Stimulated activated CD8-positive, alpha-beta memory T cell treated with anti-CD3 and anti-CD28 coated beads, Interleukin-4, amount 100 ng/mL, for 4 hours (primary cell): ENCODE measurements at regions not wholly inside any gene's neighbourhood (a gene's known extent, or its start where the extent isn't known, plus 50 kb on each side); places are given as distances from the start of the nearest gene placed in this dataset.

Experiments used
- DNase-seq, 2 donors: peaks; one replicate each; pipeline ENCODE4 v3.0.0-alpha.2; 2020; ENCODE audit warnings: low read depth in 2 of 2, low spot score in 1 of 2

DNA sequence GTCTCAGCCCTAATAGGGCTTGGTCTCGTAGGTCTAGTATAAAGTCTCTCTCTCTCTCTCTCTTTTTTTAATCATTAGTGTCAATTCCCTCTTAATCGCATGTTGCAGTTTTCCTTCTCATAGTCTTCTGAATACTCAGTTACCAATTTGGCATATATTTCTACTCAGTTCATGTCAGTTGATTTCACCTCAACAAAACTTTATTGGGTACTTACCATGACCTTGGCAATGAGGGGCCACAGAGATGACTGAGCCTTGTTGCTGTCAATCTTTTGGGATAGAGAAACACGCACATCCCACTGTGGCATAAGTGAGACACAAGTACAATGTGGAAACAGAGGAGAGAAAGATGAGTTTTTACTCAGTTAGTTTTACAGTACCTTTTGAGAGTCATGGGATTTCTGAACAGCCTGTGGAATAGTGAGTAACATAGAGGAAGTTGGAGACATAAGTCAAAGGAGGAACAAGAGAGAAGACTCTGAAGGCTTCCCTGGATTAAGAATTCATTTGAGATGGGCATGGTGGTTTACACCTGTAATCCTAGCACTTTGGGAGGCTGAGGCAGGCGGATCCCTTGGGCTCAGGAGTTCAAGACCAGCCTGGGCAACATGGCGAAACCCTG is 150.2 kb upstream of the CBLB start:
- DNase-seq, result no peak

DNA sequence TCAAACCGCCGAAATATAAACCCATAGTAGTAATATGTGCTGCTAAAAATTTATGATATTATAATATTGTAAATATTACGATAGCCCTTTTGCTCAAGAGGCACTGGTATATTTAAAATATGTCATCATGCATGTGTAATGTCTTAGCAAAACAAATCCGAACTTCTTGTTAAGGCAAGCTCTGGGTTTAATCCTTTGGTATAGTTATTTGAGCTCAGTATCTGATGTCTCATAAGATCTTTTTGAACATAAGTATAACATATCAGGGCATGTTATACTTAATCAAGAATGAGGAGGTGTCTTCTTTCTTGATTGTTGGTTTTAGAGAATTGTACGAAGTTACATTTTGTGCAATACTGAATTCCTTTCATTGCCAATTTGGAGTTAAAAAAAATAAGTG is 154.1 kb upstream of the CBLB start:
- no peak for DNase-seq

DNA sequence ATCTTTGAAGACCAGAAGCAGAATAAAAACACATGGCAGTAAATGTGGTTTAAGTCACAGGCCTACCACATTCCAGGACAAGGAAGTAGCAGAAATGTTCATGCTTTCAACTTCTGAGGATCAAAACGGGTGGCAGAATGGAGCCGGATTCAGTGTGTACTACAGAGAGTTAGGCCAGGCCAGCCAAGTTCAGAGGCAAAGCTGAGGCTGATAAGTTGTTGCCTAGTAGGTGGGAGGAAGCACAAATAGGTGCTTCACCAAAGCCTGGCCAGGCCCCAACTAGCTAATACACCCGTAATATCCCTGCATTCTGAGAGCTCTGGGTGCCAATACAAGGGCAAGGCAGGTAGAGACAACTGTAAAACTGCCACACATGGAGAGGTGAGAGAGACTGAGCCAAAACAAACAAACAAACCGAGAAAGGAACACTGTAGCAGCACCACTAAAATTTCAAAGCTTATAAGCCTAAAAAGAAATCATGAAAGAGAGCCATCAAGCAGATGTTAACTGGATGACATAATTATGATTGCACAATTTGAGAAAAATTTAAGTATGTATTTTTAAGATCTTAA is 156.4 kb upstream of the CBLB start:
- no peak for DNase-seq

DNA sequence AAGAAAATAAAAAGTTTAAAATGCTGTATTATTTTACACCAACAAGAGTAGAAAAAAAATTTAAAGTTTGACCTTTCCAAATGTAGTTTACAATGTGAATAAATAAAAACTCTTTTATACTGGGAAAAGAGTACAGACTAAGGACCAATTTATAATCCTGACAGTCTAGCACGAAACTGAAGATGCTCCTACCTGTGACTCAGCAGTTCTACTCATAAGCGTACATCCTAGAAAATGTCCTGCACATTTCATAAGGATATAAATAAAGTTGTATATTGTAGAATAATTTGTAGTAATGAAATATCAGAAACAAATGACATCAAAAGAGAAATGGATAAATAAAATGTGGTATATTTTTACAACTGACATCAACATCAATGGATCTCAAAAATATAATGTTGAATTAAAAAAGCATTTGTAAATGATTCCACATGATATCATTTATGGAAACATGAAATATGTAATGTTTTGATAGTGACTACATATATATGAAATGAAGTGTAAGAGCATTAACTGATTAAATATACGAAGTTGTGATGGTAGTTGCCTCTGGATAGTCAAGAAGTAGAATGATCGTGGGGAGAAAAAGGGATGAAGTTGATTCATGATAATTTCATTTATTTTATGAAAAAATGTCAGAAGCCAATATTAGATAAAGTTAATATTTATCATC is 161.3 kb upstream of the CBLB start:
- no peak for DNase-seq

DNA sequence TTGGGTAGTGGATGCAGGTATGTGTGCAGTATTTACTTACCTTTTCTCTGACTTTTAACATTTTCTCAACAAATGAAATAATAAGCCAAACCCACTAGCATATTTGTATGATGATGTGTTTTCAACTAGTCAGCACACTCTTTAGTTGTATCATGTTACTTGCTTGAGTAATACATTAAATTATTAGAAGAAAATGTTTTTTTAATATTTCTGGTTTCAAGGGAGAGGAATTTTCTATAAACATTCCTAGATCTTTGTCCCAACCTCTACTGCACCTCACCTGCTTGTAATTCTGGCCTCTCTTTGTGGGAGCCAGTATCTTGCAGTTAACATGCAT is 161.8 kb upstream of the CBLB start:
- no peak for DNase-seq

DNA sequence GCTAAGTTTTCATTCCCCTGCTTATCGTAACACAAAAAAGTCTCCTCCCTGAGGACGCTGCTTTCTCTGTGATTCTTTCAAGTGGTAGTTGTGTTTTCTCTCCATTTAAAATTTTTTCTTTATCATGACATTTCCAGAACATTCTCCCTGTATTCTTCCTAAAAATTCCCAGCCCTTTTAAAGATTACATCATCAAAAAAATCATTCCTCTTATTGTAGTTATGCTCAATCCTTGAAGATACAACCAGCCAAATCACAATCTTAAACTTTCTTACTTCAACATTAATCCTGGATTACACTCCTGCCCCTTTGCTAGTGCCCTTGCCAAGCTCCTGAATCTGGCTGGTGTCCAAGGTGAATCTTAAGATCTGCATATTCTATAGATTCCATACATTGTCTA is 163.7 kb upstream of the CBLB start:
- no peak for DNase-seq

DNA sequence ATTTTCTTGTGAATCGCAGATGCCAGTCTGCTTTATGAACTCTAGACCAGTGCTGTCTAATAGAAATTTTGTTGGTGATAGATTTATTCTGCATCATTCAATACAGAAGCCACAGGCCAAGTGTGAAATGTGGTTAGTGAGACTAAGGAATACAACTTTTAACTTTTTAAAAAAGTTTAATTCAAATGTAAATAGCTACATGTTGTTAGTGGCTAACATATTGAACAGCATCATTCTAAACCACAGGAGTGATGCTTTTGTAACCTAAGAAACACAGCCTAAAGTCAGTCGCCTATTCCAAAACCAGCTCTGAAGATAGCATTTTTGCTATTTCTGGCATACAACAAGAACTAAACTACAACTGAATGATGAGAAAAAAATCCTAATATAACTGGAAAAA is 164.8 kb upstream of the CBLB start:
- DNase-seq, result no peak

DNA sequence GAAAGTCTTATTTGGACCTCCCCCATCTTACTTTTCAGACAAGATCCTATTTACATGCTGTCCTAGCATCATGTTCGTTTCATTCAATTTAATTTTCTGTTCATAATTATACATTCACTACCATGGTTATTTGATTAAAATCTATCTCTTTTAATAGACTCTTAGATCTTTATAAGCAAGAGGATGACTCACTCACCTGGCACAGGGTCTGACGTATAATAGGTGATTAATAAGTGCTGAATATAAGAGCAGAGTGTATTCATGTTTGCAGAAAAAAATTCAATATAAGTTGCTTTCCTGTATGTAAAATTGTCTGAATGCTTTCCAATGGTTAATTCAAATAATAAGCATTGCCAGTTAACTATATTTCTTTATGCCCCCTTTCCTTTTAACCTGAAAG is 165.5 kb upstream of the CBLB start:
- no peak for DNase-seq

DNA sequence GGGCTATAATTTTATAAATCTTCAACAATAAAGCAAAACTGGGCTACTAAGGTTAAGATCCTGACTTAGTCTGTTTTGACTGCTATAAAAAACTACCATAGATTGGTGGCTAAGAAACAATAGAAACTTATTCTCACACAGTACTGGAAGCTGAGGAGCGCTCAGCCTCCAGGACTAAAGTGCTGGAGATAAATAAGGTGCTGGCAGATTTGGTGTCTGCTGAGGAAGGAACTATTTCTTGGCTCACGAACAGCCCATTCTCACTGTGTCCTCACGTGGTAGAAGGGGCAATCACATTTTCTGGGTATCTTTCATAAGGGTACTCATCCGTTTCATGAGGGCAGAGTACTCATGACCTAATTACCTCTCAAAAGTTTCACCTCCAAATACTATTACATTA is 166.8 kb upstream of the CBLB start:
- no peak for DNase-seq

DNA sequence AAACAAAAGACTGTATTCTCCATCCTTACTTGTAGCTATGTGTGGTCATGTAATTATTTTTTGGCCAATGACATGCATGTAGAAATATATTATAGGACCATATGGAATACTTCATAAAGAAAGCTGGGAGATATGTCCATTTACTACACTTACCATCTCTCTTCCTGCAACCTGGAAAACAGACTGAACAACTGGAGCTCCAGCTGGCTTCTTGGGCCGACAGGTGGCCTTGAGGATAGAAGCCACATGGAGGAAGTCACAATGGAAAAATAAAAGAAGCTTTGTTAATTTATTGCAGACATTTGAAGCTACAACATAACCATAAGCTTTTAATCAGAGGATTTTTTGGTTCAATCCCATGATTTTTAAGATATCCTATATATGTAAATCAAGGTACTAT is 167.9 kb upstream of the CBLB start:
- no peak for DNase-seq

DNA sequence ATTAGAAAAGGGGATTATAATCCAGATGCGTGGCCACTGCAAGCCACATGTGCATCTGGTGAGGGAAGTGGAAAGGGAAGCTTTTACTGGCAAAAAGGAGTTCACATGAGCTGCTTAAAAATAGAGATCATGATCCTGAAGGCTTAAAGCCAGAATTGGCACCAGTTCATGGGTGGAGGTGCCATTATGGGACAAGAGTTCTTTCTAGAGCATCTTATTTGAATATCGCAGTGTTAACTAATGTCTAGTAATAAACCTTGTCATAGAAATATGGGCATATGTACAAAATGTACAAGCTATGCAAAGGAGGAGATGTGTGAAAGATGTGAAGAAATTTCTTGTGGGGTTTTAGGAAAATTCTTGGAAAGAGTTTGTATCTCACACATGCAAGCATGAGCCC is 178.4 kb upstream of the CBLB start:
- no peak for DNase-seq

DNA sequence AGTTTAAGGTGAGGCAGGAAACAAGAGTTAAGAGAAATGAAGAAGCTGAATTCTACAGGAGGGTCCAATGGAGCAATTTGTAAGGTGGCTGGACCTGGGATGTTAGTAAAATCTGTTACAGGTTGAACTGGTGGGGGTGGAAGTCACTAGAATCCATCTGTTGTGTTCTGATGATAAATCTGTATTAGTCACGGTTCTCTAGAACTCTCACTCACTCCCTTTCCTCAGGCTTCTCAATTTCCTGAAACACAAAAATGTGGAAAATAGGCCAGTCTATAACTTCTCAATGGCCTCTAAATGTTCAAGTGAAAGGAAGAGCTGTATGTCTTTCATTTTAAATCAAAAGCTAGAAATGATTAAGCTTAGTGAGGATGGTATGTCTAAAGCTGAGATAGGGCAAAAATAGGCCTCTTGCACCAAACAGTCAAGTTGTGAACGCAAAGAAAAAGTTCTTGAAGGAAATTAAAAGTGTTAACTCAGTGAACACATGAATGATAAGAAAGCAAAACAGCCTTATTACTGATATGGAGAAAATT is 180.2 kb upstream of the CBLB start:
- no peak for DNase-seq

DNA sequence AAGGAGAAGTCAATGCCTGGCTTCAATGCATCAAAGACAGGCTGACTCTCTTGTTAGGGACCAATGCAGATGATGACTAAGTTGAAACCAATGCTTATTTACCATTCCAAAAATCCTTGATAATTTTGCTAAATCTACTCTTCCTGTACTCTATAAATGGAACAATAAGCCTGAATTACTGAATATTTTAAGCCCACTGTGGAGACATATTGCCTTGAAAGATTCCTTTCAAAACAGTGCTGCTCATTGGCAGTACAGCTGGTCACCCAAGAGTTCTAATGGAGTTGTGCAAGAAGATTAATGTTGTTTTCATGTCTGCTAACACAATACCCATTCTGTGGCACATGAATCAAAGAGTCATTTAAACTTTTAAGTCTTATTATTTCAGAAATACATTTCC is 181.0 kb upstream of the CBLB start:
- DNase-seq, result no peak

DNA sequence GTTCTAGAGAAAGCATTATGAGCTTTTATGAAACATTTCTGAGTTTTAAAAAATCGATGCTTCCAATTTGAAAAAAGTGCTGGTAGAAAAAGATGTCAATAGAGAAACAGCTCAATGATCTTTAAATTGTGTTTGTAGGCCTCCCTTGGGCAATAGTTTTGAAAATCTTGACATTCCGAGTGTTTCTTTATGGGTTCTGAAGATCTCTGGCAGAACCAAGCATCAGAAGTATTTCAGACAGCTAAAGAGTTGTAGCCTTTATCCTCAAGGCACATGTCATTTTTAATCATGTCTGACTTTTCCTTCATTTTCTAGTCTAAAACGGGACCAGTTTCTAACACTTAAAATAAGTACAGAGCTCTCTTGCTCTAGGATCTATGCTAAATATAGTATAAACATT is 188.1 kb upstream of the CBLB start:
- DNase-seq, result no peak

DNA sequence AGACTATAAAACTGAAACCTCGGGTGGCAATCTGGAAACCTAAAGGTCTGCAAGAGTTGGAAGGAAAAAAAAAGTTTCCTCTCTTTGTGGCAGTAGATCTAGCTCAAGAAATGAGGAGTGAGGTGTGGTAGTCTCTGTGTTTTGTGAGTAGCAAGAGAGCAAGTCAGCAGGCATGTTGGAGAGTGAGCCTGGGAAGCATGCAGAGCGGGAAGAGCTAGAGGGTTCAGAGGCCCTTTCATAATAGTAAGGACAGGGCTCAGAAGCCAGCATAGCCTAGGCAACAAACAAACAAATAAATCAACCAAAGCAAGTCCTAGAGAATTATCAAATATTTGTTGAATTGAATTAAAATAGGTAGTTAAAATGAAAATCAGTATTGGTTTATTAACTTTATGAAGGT is 189.7 kb upstream of the CBLB start:
- DNase-seq, result no peak

DNA sequence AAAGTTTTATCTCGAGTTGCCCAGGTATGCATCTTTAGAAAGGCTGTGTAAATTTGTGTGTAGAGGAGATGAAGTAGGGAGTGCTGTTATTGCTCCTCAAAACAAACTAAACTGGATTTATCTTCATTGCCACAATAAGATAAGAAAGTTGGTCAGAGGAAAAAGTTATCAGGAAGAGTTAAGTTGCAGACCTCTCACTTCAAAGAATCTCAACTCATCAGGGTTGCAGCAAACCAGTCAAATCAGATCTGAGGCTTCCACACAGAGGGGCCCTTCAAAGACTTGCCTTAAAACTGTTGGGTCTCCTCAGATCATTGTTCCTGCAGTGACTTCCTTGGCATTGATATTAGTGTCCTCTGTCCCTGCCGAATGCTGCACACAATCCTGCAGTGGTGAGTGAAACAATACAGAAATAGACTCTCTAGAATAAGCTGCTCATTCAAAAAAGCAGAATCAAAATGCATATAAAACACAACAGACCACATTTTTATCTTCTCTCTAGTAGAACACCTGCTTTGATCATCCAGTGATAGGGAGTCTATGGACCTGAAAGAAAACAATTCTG is 191.2 kb upstream of the CBLB start:
- no peak for DNase-seq

DNA sequence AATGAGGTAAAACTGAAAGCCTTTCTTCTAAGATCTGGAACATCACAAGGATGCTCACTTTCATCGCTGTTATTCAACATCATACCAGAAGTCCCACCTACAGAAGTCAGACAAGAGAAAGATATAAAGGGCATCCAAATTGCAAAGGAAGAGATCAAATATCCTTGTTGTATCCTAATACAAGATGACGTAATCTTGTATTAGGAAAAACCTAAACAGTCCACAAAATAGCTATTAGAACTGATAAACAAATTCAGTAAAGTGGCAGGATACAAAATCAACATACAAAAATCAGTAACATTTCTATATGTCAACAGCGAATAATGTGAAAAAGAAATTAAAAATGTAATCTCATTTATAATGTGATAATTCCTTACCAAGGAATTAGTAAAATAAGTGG is 195.1 kb upstream of the CBLB start:
- DNase-seq, result no peak

DNA sequence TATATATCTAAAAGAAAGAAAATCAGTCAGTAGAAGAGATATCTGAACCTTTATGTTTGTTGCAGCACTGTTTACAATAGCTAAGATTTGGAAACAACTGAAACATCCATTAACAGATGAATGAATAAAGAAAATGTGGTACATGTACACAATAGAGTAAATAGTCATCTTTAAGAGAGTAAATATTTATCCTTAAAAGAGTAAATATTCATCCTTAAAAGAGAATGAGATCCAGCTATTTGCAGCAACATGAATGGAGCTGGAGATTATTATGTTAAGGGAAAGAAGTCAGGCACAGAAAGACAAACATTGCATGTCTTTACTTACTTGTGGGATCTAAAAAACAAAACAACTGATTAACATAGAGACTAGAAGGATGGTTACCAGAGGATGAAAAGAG is 197.0 kb upstream of the CBLB start:
- DNase-seq, result no peak

DNA sequence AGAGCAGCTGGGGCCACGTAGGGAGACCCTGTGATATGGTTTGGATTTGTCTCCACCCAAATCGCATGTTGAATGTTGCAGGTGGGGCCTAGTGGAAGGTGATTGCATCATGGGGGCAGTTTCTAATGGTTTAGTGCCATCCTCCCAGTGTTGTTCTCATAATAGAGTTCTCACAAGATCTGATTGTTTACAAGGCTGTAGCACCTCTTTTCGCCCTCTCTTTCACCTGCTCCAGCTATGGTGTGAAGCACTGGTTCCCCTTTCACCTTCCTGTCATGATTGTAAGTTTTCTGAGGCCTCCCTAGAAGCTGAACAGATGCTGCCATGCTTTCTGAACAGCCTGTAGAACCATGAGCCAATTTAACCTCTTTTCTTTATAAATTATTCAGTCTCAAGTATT is 198.9 kb upstream of the CBLB start:
- no peak for DNase-seq

DNA sequence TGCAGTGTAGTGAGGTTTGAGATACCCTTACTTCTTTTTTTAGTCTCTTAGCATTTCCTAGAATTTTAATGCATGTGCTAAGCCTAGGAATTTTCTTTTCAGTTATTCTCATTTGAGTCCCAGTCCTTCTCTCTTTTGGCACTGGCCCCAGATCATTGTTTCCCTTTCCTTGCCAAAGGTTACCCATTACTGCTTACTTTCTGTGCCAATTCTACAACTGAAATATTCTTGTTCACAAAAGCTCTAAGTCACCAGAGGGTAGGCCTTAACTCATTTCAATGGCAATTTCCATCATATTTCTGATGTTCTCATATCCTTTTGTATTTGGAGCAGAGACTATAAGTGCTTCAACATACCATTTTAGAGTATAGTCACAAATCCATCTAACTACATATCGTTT is 199.6 kb upstream of the CBLB start:
- no peak for DNase-seq

DNA sequence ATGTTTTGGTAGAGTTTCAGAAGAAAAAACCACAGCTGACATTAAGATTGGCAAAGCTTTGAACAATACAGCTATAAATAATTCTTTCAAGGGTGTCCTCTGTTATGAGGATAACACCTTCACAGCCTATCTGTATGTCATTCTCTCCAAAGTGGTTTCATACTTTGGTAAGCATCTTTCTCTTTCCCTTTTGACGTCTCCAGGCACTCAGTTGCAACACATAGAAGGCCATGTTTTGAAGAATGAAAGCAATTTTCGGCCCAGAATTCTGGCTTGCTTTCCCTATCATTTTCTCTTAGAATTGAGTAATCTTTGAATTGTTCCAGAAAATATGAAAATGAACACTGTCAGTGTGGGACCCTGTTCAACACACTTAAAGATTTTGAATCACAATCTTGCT is 200.0 kb upstream of the CBLB start:
- DNase-seq, result no peak

DNA sequence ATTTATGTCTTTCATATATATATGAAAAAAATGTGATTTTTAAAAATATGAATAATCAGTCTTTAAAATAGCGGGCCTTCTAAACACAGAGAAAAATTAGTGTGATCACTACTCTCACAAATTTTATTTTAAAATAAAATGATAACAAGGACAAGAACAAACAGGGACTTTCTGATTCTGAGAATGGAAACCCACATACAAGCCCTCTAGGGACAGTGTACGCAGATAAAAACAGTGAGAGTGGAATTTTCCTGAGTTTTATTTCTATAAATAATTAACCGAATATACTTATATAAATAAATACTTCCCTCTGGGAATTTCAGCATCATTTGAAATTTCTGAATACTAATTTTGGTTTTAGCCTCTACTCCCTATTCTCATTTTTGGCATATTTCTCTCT is 201.4 kb upstream of the CBLB start:
- DNase-seq, result no peak

DNA sequence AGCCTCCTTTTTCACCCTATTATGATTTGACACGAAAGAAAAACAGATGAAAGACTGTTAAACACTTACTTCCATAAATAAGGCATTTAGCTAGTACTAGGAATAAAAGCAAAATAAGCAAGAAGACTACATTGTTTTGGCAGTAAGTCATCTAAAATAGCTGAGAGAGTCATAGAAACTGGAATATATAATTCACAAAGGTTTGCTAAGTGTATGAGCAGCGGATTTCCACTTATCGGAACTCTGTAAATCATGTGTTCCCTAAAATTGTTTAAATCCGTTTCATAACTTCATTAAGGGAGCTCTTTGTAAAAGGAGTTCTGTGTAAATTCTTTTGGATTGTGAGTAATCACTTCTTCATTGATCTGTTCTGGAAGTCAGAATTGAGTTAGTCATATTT is 202.5 kb upstream of the CBLB start:
- no peak for DNase-seq
